GM21723 (cell line): ENCODE measurements at regions not wholly inside any gene's neighbourhood (a gene's known extent, or its start where the extent isn't known, plus 50 kb on each side); places are given as distances from the start of the nearest gene placed in this dataset.

ENCODE experiments used
- ATAC-seq: cut with Tn5 transposase; IDR thresholded peaks from one replicate; pipeline ENCODE4 v1.9.1; 2021; ENCODE audit warnings: mild to moderate bottlenecking, moderate library complexity; ENCODE audit not compliant: unreplicated experiment

- ATAC-seq, result no peak
These were observed 115.7 kb upstream of the MDM1 start for GRCh38 chr12:68447797-68448260.

- no peak for ATAC-seq
These were observed 117.0 kb upstream of the MDM1 start for GRCh38 chr12:68449196-68449595.

DNA sequence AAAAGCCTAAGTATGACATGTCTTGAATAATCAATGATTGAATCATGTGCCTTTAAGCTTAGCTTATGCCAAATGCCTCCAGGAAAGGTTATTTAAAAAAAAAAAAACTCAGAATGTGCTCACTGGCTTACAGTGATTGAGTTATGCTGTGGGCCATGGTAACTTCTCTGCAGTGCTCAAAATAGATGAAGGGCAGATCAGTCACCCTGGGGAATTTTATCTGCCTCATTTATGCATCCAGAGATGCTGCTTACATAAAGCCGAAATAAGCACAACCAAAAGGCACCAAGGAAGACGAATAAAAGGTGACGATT is 118.7 kb upstream of the MDM1 start:
- ATAC-seq, result no peak

- ATAC-seq, result peak; percentile 70
These were observed 119.3 kb upstream of the MDM1 start for GRCh38 chr12:68451261-68452077.

DNA sequence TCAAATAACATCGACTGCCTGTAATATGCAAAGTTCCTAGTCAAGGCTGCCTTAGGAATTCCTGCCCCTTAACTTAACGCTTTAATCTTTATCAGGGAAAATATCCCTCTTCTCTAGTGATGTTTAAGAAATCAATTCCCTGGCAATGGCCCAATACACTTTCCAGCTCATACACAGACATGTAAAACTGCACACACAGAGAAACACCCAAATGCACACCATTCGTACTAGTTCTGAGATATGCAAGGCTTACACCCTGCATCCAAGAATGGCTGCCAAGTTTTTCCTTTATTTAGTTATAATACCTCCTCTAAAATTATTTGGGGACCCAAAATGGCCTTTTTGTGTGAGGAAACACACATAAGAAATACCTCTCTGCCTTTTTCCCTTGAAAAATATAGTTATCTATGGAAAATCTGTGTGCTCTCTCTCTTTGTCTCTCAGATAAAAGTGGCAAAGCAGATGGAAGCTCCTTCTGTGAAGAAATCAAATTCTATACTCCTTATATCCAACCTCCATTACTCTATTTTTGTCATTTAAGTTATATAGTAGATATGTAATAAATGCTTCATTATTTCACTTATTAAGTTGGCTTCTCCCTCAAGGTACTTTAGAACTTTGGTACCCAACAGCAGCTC is 120.0 kb upstream of the MDM1 start:
- no peak for ATAC-seq

DNA sequence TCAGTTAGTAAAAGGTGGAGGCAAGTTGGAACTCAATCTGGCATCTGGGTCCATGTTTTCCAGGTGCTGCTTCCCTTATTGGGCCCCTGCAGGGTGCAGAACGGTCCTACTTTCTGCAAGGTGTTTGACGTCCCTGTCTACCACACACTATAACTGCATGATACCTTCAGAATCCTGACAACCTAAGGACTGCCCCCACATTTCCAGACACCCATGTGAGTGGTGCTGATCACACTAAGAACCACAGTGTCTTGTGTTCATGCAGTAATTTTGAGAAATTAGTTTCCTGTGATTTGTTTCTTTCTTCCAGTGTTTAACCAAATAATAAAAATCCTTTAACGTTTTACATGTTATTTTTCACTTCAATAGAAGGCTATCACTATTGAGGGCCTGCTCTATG is 121.1 kb upstream of the MDM1 start:
- no peak for ATAC-seq

DNA sequence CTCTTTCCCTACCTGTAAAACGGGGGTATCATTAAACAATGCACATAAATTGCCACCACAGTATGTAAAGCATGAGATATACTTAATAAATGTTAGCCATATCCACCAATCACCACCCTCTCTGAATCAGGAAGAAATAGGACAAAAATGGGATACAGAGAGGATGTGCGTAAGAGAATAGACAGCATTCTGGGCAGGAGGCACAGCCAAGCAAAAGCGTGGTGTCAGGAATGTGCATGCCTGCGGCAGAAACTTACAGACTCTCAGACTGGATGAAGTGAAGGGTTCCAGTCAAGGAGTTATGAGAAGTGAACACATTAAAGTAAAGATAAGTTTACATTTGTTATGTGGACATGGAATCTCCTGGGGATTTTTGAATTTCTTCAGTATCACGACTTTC is 121.7 kb upstream of the MDM1 start:
- no peak for ATAC-seq

GRCh38 chr12:68454892-68455291 is 122.7 kb upstream of the MDM1 start:
- ATAC-seq, result no peak

DNA sequence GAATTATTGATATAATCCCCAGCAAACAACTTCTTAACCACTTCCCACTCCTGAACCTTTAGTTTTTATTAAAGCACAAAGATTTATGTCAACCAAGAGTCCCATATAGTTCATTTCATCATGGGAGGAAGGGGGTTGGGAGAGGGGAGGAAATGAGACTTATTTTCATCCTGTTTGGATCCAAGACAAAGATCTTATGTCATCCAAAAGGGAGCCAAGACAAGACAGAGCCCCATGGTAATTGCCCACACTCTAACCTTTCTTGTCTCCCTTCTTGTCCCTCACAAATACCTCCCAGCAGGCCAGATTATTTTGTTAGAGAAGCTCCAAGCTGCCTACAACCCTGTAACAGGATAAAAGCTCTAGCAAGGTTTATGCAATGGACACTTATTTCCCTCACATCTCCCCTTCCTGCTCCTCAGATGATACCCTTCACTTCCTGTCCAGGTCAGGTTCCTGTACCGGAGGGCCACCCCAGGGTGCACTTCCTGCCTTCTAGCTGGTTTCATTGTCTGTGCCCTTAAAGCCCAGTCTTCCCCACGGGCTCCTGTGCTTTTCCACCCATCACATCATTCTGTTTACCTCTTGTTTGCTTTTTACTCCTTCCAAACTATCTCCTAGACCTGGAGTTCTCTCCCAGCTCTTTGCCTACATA is 123.7 kb upstream of the MDM1 start:
- no peak for ATAC-seq

DNA sequence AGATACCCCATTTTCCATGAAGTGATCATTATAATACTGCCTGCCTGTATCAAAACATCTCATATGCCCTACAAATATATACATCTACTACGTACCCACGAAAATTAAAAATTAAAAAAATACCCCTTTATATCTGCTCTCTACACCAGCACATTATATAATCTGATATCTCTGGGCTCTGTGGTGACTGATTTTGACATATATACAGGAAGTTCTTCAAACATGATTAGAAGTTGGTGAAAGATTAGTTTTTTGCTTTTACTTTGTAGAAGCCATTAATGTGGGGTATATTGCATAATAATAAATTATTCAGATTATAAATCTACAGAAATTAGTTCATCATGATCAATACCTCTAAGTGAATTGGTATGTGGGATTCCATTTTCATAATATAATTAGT is 126.7 kb upstream of the MDM1 start:
- ATAC-seq, result no peak

- ATAC-seq, result no peak
These were observed 128.1 kb upstream of the MDM1 start for GRCh38 chr12:68460236-68460635.

- no peak for ATAC-seq
These were observed 129.5 kb upstream of the MDM1 start for GRCh38 chr12:68461645-68462044.

DNA sequence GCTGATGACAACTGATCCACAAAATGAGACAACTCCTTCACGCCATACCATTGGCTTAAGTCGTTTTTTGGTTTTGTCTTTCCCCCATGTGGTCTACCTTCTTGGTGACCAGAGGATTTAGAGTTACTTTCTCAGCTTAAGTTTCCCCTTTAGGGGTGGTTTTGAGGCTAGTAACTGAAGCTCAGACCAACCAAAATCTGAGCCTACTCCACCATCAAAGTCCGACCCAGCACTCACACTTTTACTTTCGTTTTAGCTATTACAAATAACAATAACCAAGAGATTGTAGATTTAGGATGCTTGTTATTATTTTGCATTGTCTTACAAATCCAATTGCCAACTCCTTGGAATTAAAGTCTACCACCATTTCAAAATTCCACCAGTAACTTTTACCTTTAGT is 130.6 kb upstream of the MDM1 start:
- ATAC-seq, result no peak

DNA sequence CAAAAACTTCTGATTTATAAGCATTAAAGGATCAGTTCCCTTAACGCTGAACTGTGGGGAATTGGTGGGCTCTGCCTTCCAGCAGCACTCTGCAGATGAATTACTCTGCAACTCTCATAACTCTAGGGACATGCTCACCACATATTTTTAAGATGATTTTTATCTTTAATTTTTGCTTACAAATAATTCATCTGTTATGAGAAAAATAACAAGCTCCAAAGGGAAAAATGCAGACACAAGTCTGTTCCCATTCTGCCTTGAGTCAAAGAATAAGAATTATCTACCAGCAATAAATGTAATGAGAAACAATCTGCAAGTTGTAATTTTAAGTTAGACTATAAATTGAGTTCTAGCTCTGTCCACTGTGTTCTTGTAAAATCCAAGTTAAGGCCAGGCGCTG is 133.1 kb upstream of the MDM1 start:
- no peak for ATAC-seq

GRCh38 chr12:68467514-68467913 is 135.4 kb upstream of the MDM1 start:
- ATAC-seq, result no peak

DNA sequence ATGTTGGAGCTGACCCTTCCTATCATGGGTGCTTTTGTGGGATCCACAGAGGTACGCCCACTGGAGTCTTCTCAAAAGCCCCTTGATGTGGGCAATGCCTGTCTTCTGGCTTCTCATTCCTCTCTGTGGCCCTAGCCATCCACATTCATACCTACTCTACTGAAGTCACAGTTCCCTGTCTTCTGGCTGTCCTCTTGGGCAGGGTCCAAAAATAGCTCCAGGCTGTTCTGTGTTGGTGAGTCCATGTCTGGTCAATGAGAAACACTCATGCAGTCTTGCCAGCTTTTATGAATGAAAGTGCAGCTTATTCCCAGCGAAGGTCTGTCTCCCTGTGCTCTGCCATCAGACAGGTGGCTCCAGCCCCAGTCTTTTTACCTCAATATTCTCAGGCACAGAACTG is 135.9 kb upstream of the MDM1 start:
- no peak for ATAC-seq

DNA sequence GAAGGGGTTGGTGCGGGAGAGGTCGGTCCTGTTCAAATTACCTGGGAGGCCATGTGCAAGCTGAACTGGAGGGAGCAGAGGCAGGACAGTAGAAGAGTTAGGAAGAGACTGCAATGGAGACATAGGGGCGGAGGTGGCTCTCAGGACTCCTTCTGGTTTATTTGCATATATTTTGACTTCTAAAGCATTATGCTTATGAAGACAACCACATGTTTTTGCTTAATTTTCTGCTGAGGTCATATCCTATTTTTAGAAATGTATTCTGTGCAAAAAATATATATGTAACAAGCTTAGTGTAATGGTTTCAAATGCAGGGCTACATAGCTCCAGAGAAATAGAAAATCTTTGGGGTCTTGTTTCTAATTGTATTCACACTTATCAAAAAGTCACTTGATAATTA is 137.0 kb upstream of the MDM1 start:
- ATAC-seq, result no peak

DNA sequence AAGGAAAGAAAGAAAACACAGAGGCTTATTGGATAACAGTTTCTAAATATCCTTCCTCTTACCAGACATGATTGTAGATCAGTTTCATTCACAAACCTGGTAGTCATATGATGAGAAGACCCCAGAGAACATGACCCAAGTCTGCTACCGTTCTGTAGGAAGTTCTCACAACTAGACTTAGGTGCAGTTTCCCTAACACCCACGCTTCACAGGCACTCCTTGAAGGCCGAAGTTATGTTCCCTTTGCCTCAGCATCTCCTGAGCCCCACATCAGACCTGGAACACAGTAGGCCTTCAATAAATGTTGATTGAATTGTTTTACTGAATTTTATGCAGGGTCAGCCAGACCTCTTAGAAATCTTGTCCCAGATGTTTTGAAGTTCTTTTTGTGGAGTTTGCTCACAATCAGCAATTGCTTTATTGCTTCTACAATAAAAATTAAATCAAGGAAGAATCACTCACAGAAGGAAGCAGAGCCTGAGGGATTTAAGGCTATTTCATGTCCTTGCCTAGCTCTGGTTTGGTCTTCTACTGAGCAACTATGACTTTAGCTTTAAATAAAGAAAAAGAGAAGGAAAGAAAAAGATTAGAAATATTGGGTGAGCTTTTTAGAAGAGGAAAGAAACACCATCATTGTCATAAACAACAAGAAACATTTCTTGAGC is 138.6 kb upstream of the MDM1 start:
- ATAC-seq, result no peak

DNA sequence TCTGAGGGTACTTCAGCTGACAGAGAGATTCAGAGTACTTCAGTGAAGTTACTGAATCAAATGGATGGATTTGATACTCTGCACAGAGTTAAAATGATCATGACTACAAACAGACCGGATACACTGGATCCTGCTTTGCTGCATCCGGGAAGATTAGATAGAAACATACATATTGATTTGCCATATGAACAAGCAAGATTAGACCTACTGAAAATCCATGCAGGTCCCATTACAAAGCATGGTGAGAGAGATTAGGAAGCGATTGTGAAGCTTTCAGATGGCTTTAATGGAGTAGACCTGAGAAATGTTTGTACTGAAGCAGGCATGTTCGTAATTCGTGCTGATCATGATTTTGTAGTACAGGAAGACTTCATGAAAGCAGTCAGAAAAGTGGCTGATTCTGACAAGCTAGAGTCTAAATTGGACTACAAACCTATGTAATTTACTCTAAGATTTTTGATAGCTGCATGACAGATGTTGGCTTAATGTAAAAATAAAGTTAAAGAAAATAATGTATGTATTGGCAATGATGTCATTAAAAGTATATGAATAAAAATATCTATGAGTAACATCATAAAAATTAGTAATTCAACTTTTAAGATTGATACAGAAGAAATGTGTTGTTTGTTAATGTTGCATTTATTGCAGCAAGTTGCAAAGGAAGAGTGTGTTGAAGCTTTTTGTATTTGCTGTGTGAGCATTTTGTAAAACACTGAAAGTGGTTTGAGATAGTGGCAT is 136.1 kb upstream of the RAP1B start:
- no peak for ATAC-seq

- no peak for ATAC-seq
These were observed 133.9 kb upstream of the RAP1B start for GRCh38 chr12:68476794-68477193.

GRCh38 chr12:68477261-68477772 is 133.4 kb upstream of the RAP1B start:
- no peak for ATAC-seq
